Upper lobe of right lung (tissue), 1 donor: ENCODE measurements at regions not wholly inside any gene's neighbourhood (a gene's known extent, or its start where the extent isn't known, plus 50 kb on each side); places are given as distances from the start of the nearest gene placed in this dataset.

Source experiments
- ATAC-seq: fragments of 200-7000 bp; cut with Tn5 transposase; one replicate; pipeline ENCODE4 v1.9.1; 2020; ENCODE audit warnings: mild to moderate bottlenecking, moderate library complexity
- DNase-seq: peaks from one replicate; pipeline ENCODE4 v3.0.0-alpha.2; 2020
- H3K27ac ChIP-seq: fragments of 200-600 bp; one replicate; pipeline ENCODE4 v1.8.0; 2022
- H3K27me3 ChIP-seq: fragments of 200-600 bp; one replicate; pipeline ENCODE4 v1.8.0; 2022; ENCODE audit warnings: mild to moderate bottlenecking
- H3K36me3 ChIP-seq: fragments of 200-600 bp; one replicate; pipeline ENCODE4 v1.8.0; 2022
- H3K4me1 ChIP-seq: fragments of 200-600 bp; one replicate; pipeline ENCODE4 v1.8.0; 2022
- H3K4me3 ChIP-seq: fragments of 200-600 bp; one replicate; pipeline ENCODE4 v1.8.0; 2022; ENCODE audit warnings: mild to moderate bottlenecking
- H3K9me3 ChIP-seq: fragments of 200-600 bp; one replicate; pipeline ENCODE4 v1.8.0; 2022
- intact Hi-C: fragments of 100-400 bp; cut with DNase I; formaldehyde crosslinking; loops from one replicate; pipeline ENCODE4 v1.11.0; 2022
- TF ChIP-seq, protein P1 (sequence below): fragments of 200-600 bp; IDR thresholded peaks from one replicate; pipeline ENCODE4 v1.8.0; 2022; ENCODE audit warnings: antibody characterized with exemption
- donor health status: DM: no; HTN: yes; CAD: no; lungs with severe emphysema.

DNA sequence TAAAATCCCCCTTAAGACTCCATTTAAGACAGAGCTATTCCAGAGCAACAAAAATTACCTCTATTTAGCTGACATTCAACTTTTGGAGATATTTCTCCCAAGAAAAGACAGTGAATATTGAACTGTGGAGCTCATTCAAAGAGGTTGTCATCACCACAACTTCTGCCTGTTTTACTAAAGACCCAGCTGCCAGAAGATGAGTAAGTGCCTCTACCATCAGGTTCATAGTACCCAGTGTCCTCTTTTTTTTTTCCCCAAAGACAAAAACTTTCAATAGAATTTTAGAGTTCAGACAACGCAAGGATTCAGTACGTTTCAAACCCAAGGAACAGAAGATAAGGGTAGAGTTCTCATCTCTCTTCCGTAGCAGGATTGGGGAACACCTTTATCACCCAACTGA, 461.3 kb downstream of the BCAT1 start:
- TF ChIP-seq, protein P1, sequence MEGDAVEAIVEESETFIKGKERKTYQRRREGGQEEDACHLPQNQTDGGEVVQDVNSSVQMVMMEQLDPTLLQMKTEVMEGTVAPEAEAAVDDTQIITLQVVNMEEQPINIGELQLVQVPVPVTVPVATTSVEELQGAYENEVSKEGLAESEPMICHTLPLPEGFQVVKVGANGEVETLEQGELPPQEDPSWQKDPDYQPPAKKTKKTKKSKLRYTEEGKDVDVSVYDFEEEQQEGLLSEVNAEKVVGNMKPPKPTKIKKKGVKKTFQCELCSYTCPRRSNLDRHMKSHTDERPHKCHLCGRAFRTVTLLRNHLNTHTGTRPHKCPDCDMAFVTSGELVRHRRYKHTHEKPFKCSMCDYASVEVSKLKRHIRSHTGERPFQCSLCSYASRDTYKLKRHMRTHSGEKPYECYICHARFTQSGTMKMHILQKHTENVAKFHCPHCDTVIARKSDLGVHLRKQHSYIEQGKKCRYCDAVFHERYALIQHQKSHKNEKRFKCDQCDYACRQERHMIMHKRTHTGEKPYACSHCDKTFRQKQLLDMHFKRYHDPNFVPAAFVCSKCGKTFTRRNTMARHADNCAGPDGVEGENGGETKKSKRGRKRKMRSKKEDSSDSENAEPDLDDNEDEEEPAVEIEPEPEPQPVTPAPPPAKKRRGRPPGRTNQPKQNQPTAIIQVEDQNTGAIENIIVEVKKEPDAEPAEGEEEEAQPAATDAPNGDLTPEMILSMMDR, result no peak
- H3K4me3 ChIP-seq, result no peak overlapping the region
- DNase-seq, result no peak
- H3K27me3 ChIP-seq, result no peaks in the 10 kb centered on the region
- intact Hi-C loops, result no loop called here
- no peak overlapping the region for H3K27ac ChIP-seq
- ATAC-seq, result no peak
- H3K4me1 ChIP-seq, result no peaks in the 10 kb centered on the region
- H3K9me3 ChIP-seq, result no peaks in the 10 kb centered on the region
- no peaks in the 10 kb centered on the region for H3K36me3 ChIP-seq

- intact Hi-C loops, result no loop called here
- no peaks in the 10 kb centered on the region for H3K27me3 ChIP-seq
- no peaks in the 10 kb centered on the region for H3K9me3 ChIP-seq
- no peaks in the 10 kb centered on the region for H3K4me1 ChIP-seq
- no peak overlapping the region for H3K4me3 ChIP-seq
- TF ChIP-seq, protein P1, result no peak
- H3K36me3 ChIP-seq, result no peaks in the 10 kb centered on the region
- DNase-seq (no peak), ATAC-seq (no peak)
- no peak overlapping the region for H3K27ac ChIP-seq
Measured at GRCh38 chr12:24483732-24484131, 465.2 kb downstream of the BCAT1 start.

- DNase-seq, result no peak
- intact Hi-C loops, result no loop called here
- ATAC-seq, result no peak
Measured at GRCh38 chr12:24482882-24483604, 465.9 kb downstream of the BCAT1 start.

DNA sequence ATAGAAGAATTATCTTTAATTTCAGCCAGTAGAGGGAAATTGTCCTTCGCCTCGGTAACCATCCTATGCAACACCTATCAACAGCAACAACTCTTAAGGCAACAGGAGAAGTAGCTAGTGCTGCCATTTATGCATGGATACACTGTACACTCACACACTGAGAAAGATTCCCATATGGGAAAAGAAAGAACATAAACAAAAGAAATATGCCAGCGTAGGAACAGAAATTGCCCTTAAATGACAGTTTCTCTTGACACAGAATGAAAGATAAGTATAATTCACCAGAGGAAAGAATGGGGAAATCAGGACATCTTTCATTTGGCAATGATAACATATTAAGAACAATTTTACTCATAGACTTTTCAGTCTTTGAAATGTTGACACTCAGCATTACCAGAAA, 466.9 kb downstream of the BCAT1 start:
- ATAC-seq (no peak), DNase-seq (no peak)
- Histone ChIP-seq H3K27ac (no peak overlapping the region), H3K4me1 (no peaks in the 10 kb centered on the region), H3K27me3 (no peaks in the 10 kb centered on the region), H3K9me3 (no peaks in the 10 kb centered on the region), H3K36me3 (no peaks in the 10 kb centered on the region), H3K4me3 (no peak overlapping the region)
- intact Hi-C loops, result no loop called here
- TF ChIP-seq, protein P1, result no peak

More at GRCh38 chr12:24482882-24483604, 465.9 kb downstream of the BCAT1 start:
- no peak overlapping the region for H3K4me3 ChIP-seq
- no peaks in the 10 kb centered on the region for H3K4me1 ChIP-seq
- TF ChIP-seq, protein P1, result no peak
- no peak overlapping the region for H3K27ac ChIP-seq
- no peaks in the 10 kb centered on the region for H3K27me3 ChIP-seq
- no peaks in the 10 kb centered on the region for H3K36me3 ChIP-seq
- no peaks in the 10 kb centered on the region for H3K9me3 ChIP-seq

DNA sequence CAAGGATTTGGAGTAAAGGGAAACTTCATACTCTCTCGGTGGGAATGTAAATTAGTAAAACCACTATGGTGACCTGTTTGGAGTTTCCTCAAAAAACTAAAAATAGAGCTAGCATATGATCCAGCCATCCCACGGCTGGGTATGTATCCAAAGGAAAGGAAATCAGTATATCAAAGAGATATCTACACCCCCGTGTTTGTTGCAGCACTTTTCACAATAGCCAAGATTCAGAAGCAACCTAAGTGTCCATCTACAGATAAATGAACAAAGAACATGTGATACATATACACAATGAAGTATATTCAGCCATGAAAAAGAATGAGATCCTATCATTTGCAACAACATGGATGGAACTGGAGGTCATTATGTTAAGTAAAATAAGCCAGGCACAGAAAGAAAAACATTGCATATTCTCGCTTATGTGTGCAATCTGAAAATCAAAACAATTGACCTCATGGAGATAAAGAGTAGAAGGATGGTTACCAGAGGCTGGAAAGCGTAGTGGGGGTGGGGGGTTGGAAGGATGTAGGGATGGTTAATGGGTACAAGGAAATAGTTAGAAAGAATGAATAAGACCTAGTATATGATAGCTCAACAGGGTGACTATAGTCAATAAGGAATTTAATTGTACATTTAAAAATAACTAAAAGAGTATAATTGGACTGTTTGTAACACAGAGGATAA, 468.0 kb downstream of the BCAT1 start:
- Histone ChIP-seq H3K27ac (no peak overlapping the region), H3K27me3 (no peaks in the 10 kb centered on the region), H3K4me3 (no peak overlapping the region), H3K9me3 (no peaks in the 10 kb centered on the region), H3K36me3 (no peaks in the 10 kb centered on the region), H3K4me1 (no peaks in the 10 kb centered on the region)
- ATAC-seq (no peak), DNase-seq (no peak)
- intact Hi-C loops, result no loop called here
- TF ChIP-seq, protein P1, result no peak
